ENCODE measurements at regions not wholly inside any gene's neighbourhood (a gene's known extent, or its start where the extent isn't known, plus 50 kb on each side); places are given as distances from the start of the nearest gene placed in this dataset.
"Not testable (repeated sequence)": the region's sequence is repeated elsewhere in the genome, so short reads cannot be mapped to it uniquely, and the experiment has no call there.

GRCh38 chr1:198423673-198424072, 116.8 kb downstream of the ATP6V1G3 start:
- no peak overlapping the region for H3K4me3 ChIP-seq (ENCODE audit: low read depth, low read length)
- no peak for DNase-seq (ENCODE audit: low read depth)
- TF ChIP-seq, protein P1, sequence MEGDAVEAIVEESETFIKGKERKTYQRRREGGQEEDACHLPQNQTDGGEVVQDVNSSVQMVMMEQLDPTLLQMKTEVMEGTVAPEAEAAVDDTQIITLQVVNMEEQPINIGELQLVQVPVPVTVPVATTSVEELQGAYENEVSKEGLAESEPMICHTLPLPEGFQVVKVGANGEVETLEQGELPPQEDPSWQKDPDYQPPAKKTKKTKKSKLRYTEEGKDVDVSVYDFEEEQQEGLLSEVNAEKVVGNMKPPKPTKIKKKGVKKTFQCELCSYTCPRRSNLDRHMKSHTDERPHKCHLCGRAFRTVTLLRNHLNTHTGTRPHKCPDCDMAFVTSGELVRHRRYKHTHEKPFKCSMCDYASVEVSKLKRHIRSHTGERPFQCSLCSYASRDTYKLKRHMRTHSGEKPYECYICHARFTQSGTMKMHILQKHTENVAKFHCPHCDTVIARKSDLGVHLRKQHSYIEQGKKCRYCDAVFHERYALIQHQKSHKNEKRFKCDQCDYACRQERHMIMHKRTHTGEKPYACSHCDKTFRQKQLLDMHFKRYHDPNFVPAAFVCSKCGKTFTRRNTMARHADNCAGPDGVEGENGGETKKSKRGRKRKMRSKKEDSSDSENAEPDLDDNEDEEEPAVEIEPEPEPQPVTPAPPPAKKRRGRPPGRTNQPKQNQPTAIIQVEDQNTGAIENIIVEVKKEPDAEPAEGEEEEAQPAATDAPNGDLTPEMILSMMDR (IDR thresholded peaks at IDR 0.05; ENCODE audit: low read depth, low read length, missing control alignments), result no peak

DNA sequence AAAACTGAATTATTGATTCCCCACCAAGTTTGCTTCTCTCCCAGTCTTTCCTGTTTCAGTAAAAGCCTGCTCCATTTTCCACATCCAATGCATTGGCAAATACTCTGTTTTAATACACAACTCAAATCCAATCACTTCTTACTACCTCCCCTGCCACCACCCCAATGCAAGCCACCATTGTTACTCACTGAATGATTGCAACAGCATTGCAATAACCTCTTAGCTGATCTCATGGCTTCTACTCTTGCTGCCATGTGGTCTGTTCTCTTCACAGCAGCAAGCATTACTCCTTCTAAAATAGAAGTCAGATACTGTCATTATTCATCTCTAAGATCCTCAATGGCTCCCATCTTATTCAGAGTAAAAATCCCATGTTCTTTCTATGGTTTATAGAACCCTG, 123.4 kb downstream of the ATP6V1G3 start:
- no peak overlapping the region for H3K4me3 ChIP-seq (ENCODE audit: low read depth, low read length)
- TF ChIP-seq, protein P1 (IDR thresholded peaks at IDR 0.05; ENCODE audit: low read depth, low read length, missing control alignments), result no peak
- no peak for DNase-seq (ENCODE audit: low read depth)

DNA sequence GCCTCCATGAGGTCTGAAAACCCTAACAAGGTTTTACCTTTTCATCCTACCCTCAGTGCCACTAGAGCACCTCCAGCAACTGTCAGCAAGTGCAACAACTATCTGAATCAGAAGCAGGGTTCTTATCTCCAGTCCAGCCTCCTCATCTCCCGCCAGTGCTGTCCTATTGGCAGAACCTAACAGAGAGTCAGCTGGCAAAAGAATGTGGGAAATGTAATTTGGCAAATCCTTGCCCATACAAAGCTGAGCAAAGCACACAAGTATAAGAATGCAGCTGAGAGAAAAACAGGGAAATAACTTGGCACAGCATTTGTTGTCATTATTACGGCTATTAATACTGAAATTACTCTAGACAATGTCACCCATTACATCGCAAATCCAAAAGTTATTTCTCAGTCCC, 124.2 kb downstream of the ATP6V1G3 start:
- TF ChIP-seq, protein P1 (IDR thresholded peaks at IDR 0.05; ENCODE audit: low read depth, low read length, missing control alignments), result no peak
- H3K4me3 ChIP-seq (ENCODE audit: low read depth, low read length), result no peak overlapping the region
- no peak for DNase-seq (ENCODE audit: low read depth)

GRCh38 chr1:198411240-198411639, 129.2 kb downstream of the ATP6V1G3 start:
- TF ChIP-seq, protein P1 (IDR thresholded peaks at IDR 0.05; ENCODE audit: low read depth, low read length, missing control alignments), result no peak
- no peak for DNase-seq (ENCODE audit: low read depth)
- H3K4me3 ChIP-seq (ENCODE audit: low read depth, low read length), result no peak overlapping the region

GRCh38 chr1:198408716-198409115, 131.8 kb downstream of the ATP6V1G3 start:
- TF ChIP-seq, protein P1 (IDR thresholded peaks at IDR 0.05; ENCODE audit: low read depth, low read length, missing control alignments), result no peak
- no peak for DNase-seq (ENCODE audit: low read depth)
- H3K4me3 ChIP-seq (ENCODE audit: low read depth, low read length), result no peak overlapping the region

GRCh38 chr1:198404632-198405031, 135.8 kb downstream of the ATP6V1G3 start:
- not testable (repeated sequence) for H3K4me3 ChIP-seq (ENCODE audit: low read depth, low read length); DNase-seq (ENCODE audit: low read depth)

DNA sequence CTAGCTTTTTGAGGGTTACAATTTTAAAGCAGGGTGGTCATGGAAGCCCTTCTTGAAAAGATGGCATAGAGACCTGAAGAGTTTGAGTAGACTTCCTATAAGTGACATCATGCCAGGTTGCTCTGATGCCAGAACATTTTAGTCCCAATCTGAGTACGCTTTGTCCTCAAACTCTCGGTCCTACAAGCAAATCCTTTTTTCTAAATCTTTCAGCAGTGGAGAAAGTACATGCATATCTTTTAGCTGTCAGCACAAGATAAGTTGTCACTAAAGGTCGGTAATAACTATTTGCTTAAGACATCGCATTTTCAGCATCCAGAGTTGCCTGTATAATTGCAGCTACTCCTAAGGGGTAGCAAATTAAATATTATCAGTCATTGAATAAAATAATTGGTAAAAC, 140.4 kb downstream of the ATP6V1G3 start:
- H3K4me3 ChIP-seq (ENCODE audit: low read depth, low read length), result no peak overlapping the region
- no peak for DNase-seq (ENCODE audit: low read depth)
- TF ChIP-seq, protein P1 (IDR thresholded peaks at IDR 0.05; ENCODE audit: low read depth, low read length, missing control alignments), result no peak

- no peak overlapping the region for H3K4me3 ChIP-seq (ENCODE audit: low read depth, low read length)
- no peak for DNase-seq (ENCODE audit: low read depth)
- TF ChIP-seq, protein P1 (IDR thresholded peaks at IDR 0.05; ENCODE audit: low read depth, low read length, missing control alignments), result no peak
Measured at GRCh38 chr1:198399452-198399851, 141.0 kb downstream of the ATP6V1G3 start.

Measured in GM12864 (cell line).